GM23338 (cell line): ENCODE measurements at regions not wholly inside any gene's neighbourhood (a gene's known extent, or its start where the extent isn't known, plus 50 kb on each side); places are given as distances from the start of the nearest gene placed in this dataset.

Source experiments
- ATAC-seq: fragments of 200-7000 bp; cut with Tn5 transposase; 3 replicates; pipeline ENCODE4 v1.9.1; 2020
- DNase-seq: peaks from one replicate; pipeline ENCODE4 v3.0.0-alpha.2; 2015; ENCODE audit warnings: low spot score
- H2AFZ ChIP-seq: fragments of 200-600 bp; sonication (generic); 2 replicates; pipeline ENCODE4 v1.8.0; 2016; ENCODE audit warnings: antibody characterized with exemption, mild to moderate bottlenecking, moderate library complexity
- H3F3A ChIP-seq: fragments of 200-600 bp; sonication (generic); replicated peaks from 2 replicates; pipeline ENCODE4 v1.8.0; 2017; ENCODE audit warnings: antibody characterized with exemption, mixed run types, low read depth
- H3K27ac ChIP-seq: fragments of 200-600 bp; sonication (generic); 2 replicates; pipeline ENCODE4 v1.6.1; 2016; ENCODE audit warnings: low read depth
- H3K27me3 ChIP-seq: fragments of 200-600 bp; sonication (generic); 2 replicates; pipeline ENCODE4 v1.8.0; 2016; ENCODE audit warnings: mild to moderate bottlenecking, mixed run types, moderate library complexity; ENCODE audit not compliant: insufficient read depth
- H3K36me3 ChIP-seq: fragments of 200-600 bp; sonication (generic); 2 replicates; pipeline ENCODE4 v1.8.0; 2016; ENCODE audit warnings: mild to moderate bottlenecking; ENCODE audit not compliant: insufficient read depth
- H3K4me1 ChIP-seq: fragments of 200-600 bp; sonication (generic); 2 replicates; pipeline ENCODE4 v1.8.0; 2016; ENCODE audit warnings: mild to moderate bottlenecking, moderate library complexity; ENCODE audit not compliant: insufficient read depth
- H3K4me2 ChIP-seq: fragments of 200-600 bp; sonication (generic); 2 replicates; pipeline ENCODE4 v1.7.1; 2017; ENCODE audit warnings: mixed run types
- H3K4me3 ChIP-seq: fragments of 200-600 bp; sonication (generic); 2 replicates; pipeline ENCODE4 v1.6.1; 2016; ENCODE audit warnings: mixed run types
- H3K79me2 ChIP-seq: fragments of 200-600 bp; sonication (generic); replicated peaks from 2 replicates; pipeline ENCODE4 v1.8.0; 2017; ENCODE audit warnings: mild to moderate bottlenecking; ENCODE audit not compliant: insufficient read depth
- H3K9me2 ChIP-seq: fragments of 200-600 bp; sonication (generic); 2 replicates; pipeline ENCODE4 v1.8.0; 2017; ENCODE audit not compliant: insufficient read depth
- H4K20me1 ChIP-seq: fragments of 200-600 bp; sonication (generic); replicated peaks from 2 replicates; pipeline ENCODE4 v1.8.0; 2017; ENCODE audit warnings: mild to moderate bottlenecking; ENCODE audit not compliant: insufficient read depth
- H3K27ac Mint-ChIP-seq: 2 replicates; pipeline ENCODE4 v1.8.0; 2020; ENCODE audit warnings: inconsistent platforms, mild to moderate bottlenecking, moderate library complexity, mixed read lengths
- H3K27me3 Mint-ChIP-seq: 3 replicates; pipeline ENCODE4 v1.8.0; 2022; ENCODE audit warnings: low read depth, mild to moderate bottlenecking, moderate library complexity, mixed read lengths, inconsistent platforms; ENCODE audit not compliant: insufficient read depth, poor library complexity
- H3K36me3 Mint-ChIP-seq: 3 replicates; pipeline ENCODE4 v1.8.0; 2021; ENCODE audit warnings: low read depth, mild to moderate bottlenecking, inconsistent platforms, moderate library complexity, mixed read lengths
- H3K4me1 Mint-ChIP-seq: 3 replicates; pipeline ENCODE4 v1.8.0; 2020; ENCODE audit warnings: mild to moderate bottlenecking, inconsistent platforms, mixed read lengths
- H3K4me3 Mint-ChIP-seq: 3 replicates; pipeline ENCODE4 v1.8.0; 2021; ENCODE audit warnings: moderate library complexity, mild to moderate bottlenecking, inconsistent platforms, mixed read lengths
- H3K9me3 Mint-ChIP-seq: 3 replicates; pipeline ENCODE4 v1.8.0; 2020; ENCODE audit warnings: moderate library complexity, mild to moderate bottlenecking, inconsistent platforms, mixed read lengths
- ETS1 ChIP-seq: IDR thresholded peaks from 2 replicates; pipeline ENCODE4 v1.6.1; 2016; ENCODE audit warnings: antibody characterized with exemption
- EZH2 ChIP-seq: fragments of 200-600 bp; sonication (generic); IDR thresholded peaks from one replicate; pipeline ENCODE4 v1.8.0; 2017; ENCODE audit warnings: antibody characterized with exemption, mild to moderate bottlenecking, low read depth; ENCODE audit not compliant: unreplicated experiment
- EZH2phosphoT487 ChIP-seq: fragments of 200-600 bp; sonication (generic); IDR thresholded peaks from one replicate; pipeline ENCODE4 v1.8.1; 2018; ENCODE audit warnings: antibody characterized with exemption; ENCODE audit not compliant: unreplicated experiment
- JUNB ChIP-seq: IDR thresholded peaks from one replicate; pipeline ENCODE4 v1.6.1; 2016; ENCODE audit warnings: antibody characterized with exemption; ENCODE audit not compliant: unreplicated experiment
- NANOG ChIP-seq: IDR thresholded peaks from 2 replicates; pipeline ENCODE4 v1.6.1; 2016; ENCODE audit warnings: antibody characterized with exemption, borderline replicate concordance
- POLR2AphosphoS5 ChIP-seq: IDR thresholded peaks from 2 replicates; pipeline ENCODE4 v1.6.1; 2016; ENCODE audit warnings: antibody characterized with exemption, low read depth
- REST ChIP-seq: IDR thresholded peaks from one replicate; pipeline ENCODE4 v1.6.1; 2018; ENCODE audit warnings: antibody characterized with exemption; ENCODE audit not compliant: unreplicated experiment
- ZNF331 ChIP-seq: fragments of 250-450 bp; sonication (Bioruptor Pico); IDR thresholded peaks from 2 replicates; pipeline ENCODE4 v1.5.0; 2020; ENCODE audit warnings: low read depth, mild to moderate bottlenecking, moderate library complexity

- TF ChIP-seq EZH2 (no peak), EZH2phosphoT487 (no peak), ZNF331 (CRISPR knock-in tag) (no peak)
Measured at GRCh38 chr4:19844446-19844845, 407.3 kb upstream of the SLIT2 start (continued).

- Mint-ChIP-seq H3K9me3 (no peaks in the 10 kb centered on the region), H3K36me3 (no peaks in the 10 kb centered on the region), H3K4me3 (no peak overlapping the region), H3K4me1 (no peaks in the 10 kb centered on the region), H3K27me3 (no peaks in the 10 kb centered on the region), H3K27ac (no peak overlapping the region)
- no peaks in the 10 kb centered on the region for H3K27me3 ChIP-seq
- H3K27ac ChIP-seq: no peak overlapping the region
- ATAC-seq (no peak), DNase-seq (no peak)
- TF ChIP-seq ETS1: no peak
- no peak for TF ChIP-seq NANOG
- no peaks in the 10 kb centered on the region for H3F3A ChIP-seq
- no peaks in the 10 kb centered on the region for H3K4me1 ChIP-seq
- no peak overlapping the region for H2AFZ ChIP-seq
- no peaks in the 10 kb centered on the region for H3K79me2 ChIP-seq
- H3K4me2 ChIP-seq: no peak overlapping the region
- no peak overlapping the region for H3K4me3 ChIP-seq
- H3K36me3 ChIP-seq: no peaks in the 10 kb centered on the region
- no peaks in the 10 kb centered on the region for H4K20me1 ChIP-seq
- H3K9me2 ChIP-seq: no peaks in the 10 kb centered on the region
Measured at GRCh38 chr4:19842471-19842870, 409.2 kb upstream of the SLIT2 start.

GRCh38 chr4:19838858-19839257 is 412.8 kb upstream of the SLIT2 start:
- Histone ChIP-seq H3K9me2 (no peaks in the 10 kb centered on the region), H3K4me3 (no peak overlapping the region), H3K27me3 (no peaks in the 10 kb centered on the region), H3K4me2 (no peak overlapping the region), H3F3A (no peaks in the 10 kb centered on the region), H3K79me2 (no peaks in the 10 kb centered on the region), H3K4me1 (no peaks in the 10 kb centered on the region), H2AFZ (no peak overlapping the region), H3K36me3 (no peaks in the 10 kb centered on the region), H4K20me1 (no peaks in the 10 kb centered on the region), H3K27ac (no peak overlapping the region)
- H3K4me3 Mint-ChIP-seq: no peak overlapping the region
- H3K9me3 Mint-ChIP-seq: no peaks in the 10 kb centered on the region
- H3K27ac Mint-ChIP-seq: no peak overlapping the region
- ATAC-seq (no peak), DNase-seq (no peak)
- H3K27me3 Mint-ChIP-seq: no peaks in the 10 kb centered on the region
- TF ChIP-seq EZH2phosphoT487 (no peak), NANOG (no peak), EZH2 (no peak), JUNB (no peak)
- no peaks in the 10 kb centered on the region for H3K4me1 Mint-ChIP-seq
- H3K36me3 Mint-ChIP-seq: no peaks in the 10 kb centered on the region

- H3K27me3 ChIP-seq: no peaks in the 10 kb centered on the region
- Mint-ChIP-seq H3K27ac (no peak overlapping the region), H3K27me3 (no peaks in the 10 kb centered on the region), H3K4me3 (no peak overlapping the region), H3K36me3 (no peaks in the 10 kb centered on the region), H3K9me3 (no peaks in the 10 kb centered on the region), H3K4me1 (no peaks in the 10 kb centered on the region)
- no peak overlapping the region for H3K4me2 ChIP-seq
- no peak overlapping the region for H3K4me3 ChIP-seq
- H3K27ac ChIP-seq: no peak overlapping the region
- no peaks in the 10 kb centered on the region for H4K20me1 ChIP-seq
- DNase-seq: no peak
- H2AFZ ChIP-seq: no peak overlapping the region
- H3F3A ChIP-seq: no peaks in the 10 kb centered on the region
- 0 out of 2 replicates have a peak, but pooled peaks cover 4% of the 10 kb centered on the region for H3K9me2 ChIP-seq
- H3K79me2 ChIP-seq: no peaks in the 10 kb centered on the region
- H3K4me1 ChIP-seq: no peaks in the 10 kb centered on the region
- ATAC-seq: no peak
- H3K36me3 ChIP-seq: no peaks in the 10 kb centered on the region
- TF ChIP-seq EZH2: no peak
- no peak for TF ChIP-seq POLR2AphosphoS5
- TF ChIP-seq REST: no peak
Measured at GRCh38 chr4:19835429-19835828, 416.3 kb upstream of the SLIT2 start.
